Spleen (tissue), 11 donors: ENCODE measurements at regions not wholly inside any gene's neighbourhood (a gene's known extent, or its start where the extent isn't known, plus 50 kb on each side); places are given as distances from the start of the nearest gene placed in this dataset.
"Not testable (repeated sequence)": the region's sequence is repeated elsewhere in the genome, so short reads cannot be mapped to it uniquely, and the experiment has no call there.

ENCODE experiments used
- DNase-seq: peaks from one replicate; pipeline ENCODE4 v3.0.0-alpha.2; 2020
- H3K27ac ChIP-seq, 8 donors: fragments of 200-600 bp; sonication (generic) in 7 of 8; 1 replicate in 4 of 8; 2 replicates in 4 of 8; pipeline versions ENCODE4 v1.5.0 to v1.8.0; 2016 to 2021; ENCODE audit warnings: inconsistent platforms in 4 of 8, mild to moderate bottlenecking in 4 of 8, moderate library complexity in 1 of 8
- H3K27me3 ChIP-seq, 7 donors: fragments of 200-600 bp; sonication (generic) in 6 of 7; replicated peaks in 1 of 7; 1 replicate in 4 of 7; 2 replicates in 3 of 7; pipeline versions ENCODE4 v1.5.0 to v1.8.0; 2016 to 2021; ENCODE audit warnings: inconsistent platforms in 3 of 7, mild to moderate bottlenecking in 1 of 7
- H3K36me3 ChIP-seq, 6 donors: fragments of 200-600 bp; sonication (generic) in 5 of 6; 1 replicate in 4 of 6; 2 replicates in 2 of 6; pipeline versions ENCODE4 v1.5.0 to v1.8.0; 2016 to 2021; ENCODE audit warnings: inconsistent platforms in 2 of 6
- H3K4me1 ChIP-seq, 6 donors: fragments of 200-600 bp; sonication (generic) in 5 of 6; 1 replicate in 3 of 6; 2 replicates in 3 of 6; pipeline versions ENCODE4 v1.5.0 to v1.8.0; 2016 to 2021; ENCODE audit warnings: inconsistent platforms in 3 of 6
- H3K4me3 ChIP-seq, 8 donors: fragments of 200-600 bp; sonication (generic) in 7 of 8; 1 replicate in 4 of 8; 2 replicates in 4 of 8; pipeline versions ENCODE4 v1.5.0 to v1.8.0; 2016 to 2021; ENCODE audit warnings: inconsistent platforms in 4 of 8, mild to moderate bottlenecking in 4 of 8, moderate library complexity in 2 of 8
- H3K9me3 ChIP-seq, 8 donors: fragments of 200-600 bp; sonication (generic) in 7 of 8; 1 replicate in 4 of 8; 2 replicates in 4 of 8; pipeline versions ENCODE4 v1.5.0 to v1.8.0; 2016 to 2021; ENCODE audit warnings: inconsistent platforms in 4 of 8
- CTCF ChIP-seq, 11 experiments: fragments of 200-600 bp in 7 of 11; fragments of 450-650 bp in 4 of 11; sonication (generic) in 4 of 11; IDR thresholded peaks in 8 of 11; conservative IDR thresholded peaks in 3 of 11; 1 replicate in 7 of 11; 2 replicates in 4 of 11; pipeline versions ENCODE4 v1.4.0 to v1.8.0; 2016 to 2021; ENCODE audit warnings: antibody characterized with exemption in 11 of 11, inconsistent platforms in 4 of 11, mild to moderate bottlenecking in 1 of 11
- POLR2A ChIP-seq, 3 donors: fragments of 450-650 bp; IDR thresholded peaks; one replicate each; pipeline ENCODE4 v1.5.1; 2017; ENCODE audit warnings: antibody characterized with exemption in 3 of 3, mild to moderate bottlenecking in 1 of 3
- POLR2AphosphoS5 ChIP-seq, 3 donors: sonication (generic); formaldehyde crosslinking; IDR thresholded peaks; one replicate each; pipeline ENCODE4 v1.5.1; 2017; ENCODE audit warnings: antibody characterized with exemption in 3 of 3
- WGBS, 5 donors: extraction: QIAGEN DNeasy Blood & Tissue Kit in 3 of 5; methylation state at CpG; one replicate each; pipeline versions ENCODE4 v1.1.5 to v1.1.7; 2013 to 2018; 5-methylcytosine and 5-hydroxymethylcytosine counted together
- intact Hi-C: fragments of 100-400 bp; cut with DNase I; formaldehyde crosslinking; loops from one replicate; pipeline ENCODE4 v1.15.0; 2023; ENCODE audit warnings: low total_unique reads
- donor health status: healthy with polysubstance abuse.
- donor health status: DM: no; HTN: no; CAD: no; lungs with moderate emphysema.
- donor health status: DM: no; HTN: no; CAD: no.
- donor health status: Bipolar disorder and iron deficiency.
- donor health status: healthy.
- donor health status: DM: no; HTN: no; CAD: no.
- donor health status: DM: yes; HTN: yes; CAD: no.

DNA sequence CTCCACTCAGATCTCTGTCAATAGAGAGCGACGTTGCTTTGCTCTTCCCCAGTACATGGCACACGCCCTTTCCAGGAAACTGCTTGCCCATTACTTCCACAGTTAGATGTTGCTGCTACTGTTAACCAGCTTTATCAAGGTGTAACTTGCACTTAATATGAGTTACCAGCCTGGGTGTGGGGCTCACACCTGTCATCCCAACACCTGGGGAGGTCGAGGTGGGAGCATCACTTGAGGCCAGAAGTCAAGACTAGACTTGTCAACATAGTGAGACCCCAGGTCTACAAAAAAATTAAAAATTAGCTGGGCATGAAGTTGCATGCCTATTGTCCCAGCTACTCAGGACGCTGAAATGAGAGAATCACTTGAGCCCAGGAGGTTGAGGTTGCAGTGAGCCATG, 177.1 kb upstream of the B3GAT1 start:
- H3K27ac ChIP-seq: no peak overlapping the region
- no peaks in the 10 kb centered on the region for H3K9me3 ChIP-seq
- no peak overlapping the region for H3K4me3 ChIP-seq
- 55 to 70% (median 66%) methylated on average over 5 of the region's 5 CpGs for WGBS, 5 donors
- no peaks in the 10 kb centered on the region for H3K36me3 ChIP-seq
- H3K27me3 ChIP-seq: peaks cover 0 to 16% (median 0%) of the 10 kb centered on the region in 7 donors
- intact Hi-C loops: no loop called here
- H3K4me1 ChIP-seq: peaks cover 0 to 33% (median 20%) of the 10 kb centered on the region in 6 donors
- no peak for DNase-seq
- TF ChIP-seq CTCF (IDR thresholded peaks at IDR 0.05 in 8 of 11, conservative IDR thresholded peaks at IDR 0.05 in 3 of 11) (no peak), POLR2AphosphoS5 (IDR thresholded peaks at IDR 0.05) (no peak), POLR2A (IDR thresholded peaks at IDR 0.05) (no peak)

DNA sequence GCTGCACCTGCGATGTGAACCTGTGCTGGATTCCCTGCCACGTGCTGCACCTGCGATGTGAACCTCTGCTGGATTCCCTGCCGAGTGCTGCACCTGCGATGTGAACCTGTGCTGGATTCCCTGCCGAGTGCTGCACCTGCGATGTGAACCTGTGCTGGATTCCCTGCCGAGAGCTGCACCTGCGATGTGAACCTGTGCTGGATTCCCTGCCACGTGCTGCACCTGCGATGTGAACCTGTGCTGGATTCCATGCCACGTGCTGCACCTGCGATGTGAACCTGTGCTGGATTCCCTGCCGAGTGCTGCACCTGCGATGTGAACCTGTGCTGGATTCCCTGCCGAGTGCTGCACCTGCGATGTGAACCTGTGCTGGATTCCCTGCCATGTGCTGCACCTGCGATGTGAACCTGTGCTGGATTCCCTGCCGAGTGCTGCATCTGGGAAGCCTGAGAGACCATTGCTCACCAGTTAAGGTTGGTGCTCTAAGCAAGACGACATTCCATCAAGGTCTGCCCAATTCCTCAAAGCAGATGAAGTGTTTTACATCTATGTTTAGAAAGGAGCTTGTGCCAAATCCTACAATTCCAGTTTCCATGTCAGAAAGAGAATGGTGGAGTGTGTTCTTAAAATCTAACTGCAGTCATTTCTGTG, 176.5 kb upstream of the B3GAT1 start:
- H3K4me3 ChIP-seq, intact Hi-C loops, DNase-seq, H3K36me3 ChIP-seq, H3K27ac ChIP-seq, H3K9me3 ChIP-seq: not testable (repeated sequence)
- peaks cover 0 to 39% (median 26%) of the 10 kb centered on the region in 6 donors for H3K4me1 ChIP-seq
- 78 to 89% (median 87%) methylated on average over 15 to 20 of the region's 20 CpGs for WGBS, 5 donors
- H3K27me3 ChIP-seq: peaks cover 0 to 16% (median 0%) of the 10 kb centered on the region in 7 donors

GRCh38 chr11:134587345-134587744, 175.3 kb upstream of the B3GAT1 start:
- Histone ChIP-seq H3K36me3 (no peaks in the 10 kb centered on the region), H3K4me1 (peaks cover 0 to 51% (median 35%) of the 10 kb centered on the region in 6 donors), H3K9me3 (no peaks in the 10 kb centered on the region), H3K27ac (peak overlapping the region in 2 of 8 donors; percentile 17 to 29), H3K27me3 (peaks cover 0 to 16% (median 0%) of the 10 kb centered on the region in 7 donors), H3K4me3 (no peak overlapping the region)
- no peak for TF ChIP-seq POLR2AphosphoS5 (IDR thresholded peaks at IDR 0.05)
- no peak for TF ChIP-seq POLR2A (IDR thresholded peaks at IDR 0.05)
- no peak for TF ChIP-seq CTCF (IDR thresholded peaks at IDR 0.05 in 8 of 11, conservative IDR thresholded peaks at IDR 0.05 in 3 of 11)
- WGBS, 5 donors: 68 to 77% (median 70%) methylated on average over 6 of the region's 6 CpGs
- intact Hi-C loops: no loop called here
- DNase-seq: no peak

- no peak for TF ChIP-seq POLR2AphosphoS5 (IDR thresholded peaks at IDR 0.05)
- Histone ChIP-seq H3K4me3 (no peak overlapping the region), H3K27ac (peak overlapping the region in 1 of 8 donors; percentile 29), H3K4me1 (peaks cover 0 to 56% (median 35%) of the 10 kb centered on the region in 6 donors), H3K9me3 (no peaks in the 10 kb centered on the region), H3K36me3 (no peaks in the 10 kb centered on the region), H3K27me3 (peaks cover 0 to 23% (median 0%) of the 10 kb centered on the region in 7 donors)
- intact Hi-C loops: no loop called here
- 79 to 92% (median 88%) methylated on average over 6 of the region's 6 CpGs for WGBS, 5 donors
- no peak for DNase-seq
These were observed 174.7 kb upstream of the B3GAT1 start for GRCh38 chr11:134586726-134587125.

- H3K36me3 ChIP-seq: no peaks in the 10 kb centered on the region
- intact Hi-C loops: no loop called here
- no peaks in the 10 kb centered on the region for H3K9me3 ChIP-seq
- WGBS, 5 donors: 76 to 93% (median 86%) methylated on average over 8 to 15 of the region's 15 CpGs
- peaks cover 0 to 22% (median 0%) of the 10 kb centered on the region in 7 donors for H3K27me3 ChIP-seq
- peaks cover 0 to 56% (median 35%) of the 10 kb centered on the region in 6 donors for H3K4me1 ChIP-seq
- H3K27ac ChIP-seq: no peak overlapping the region
- no peak overlapping the region for H3K4me3 ChIP-seq
- TF ChIP-seq POLR2A (IDR thresholded peaks at IDR 0.05) (no peak), POLR2AphosphoS5 (IDR thresholded peaks at IDR 0.05) (no peak), CTCF (IDR thresholded peaks at IDR 0.05 in 8 of 11, conservative IDR thresholded peaks at IDR 0.05 in 3 of 11) (no peak)
- DNase-seq: peak; percentile 67
These were observed 173.9 kb upstream of the B3GAT1 start for GRCh38 chr11:134585666-134586610.
